GM19239 (cell line): ENCODE measurements at regions not wholly inside any gene's neighbourhood (a gene's known extent, or its start where the extent isn't known, plus 50 kb on each side); places are given as distances from the start of the nearest gene placed in this dataset.

Source experiments
- DNase-seq: peaks from one replicate; pipeline ENCODE4 v3.0.0; 2011; ENCODE audit warnings: low spot score; ENCODE audit not compliant: insufficient read length
- FAIRE-seq: peaks from 2 replicates; lab custom pipeline; 2011; peaks lifted over from hg19 to GRCh38; lab: Jason Lieb, UNC

GRCh38 chr5:8134609-8135008, 265.7 kb downstream of the MTRR start:
- FAIRE-seq (no peak), DNase-seq (no peak)

- DNase-seq: no peak
- FAIRE-seq: no peak
Measured at GRCh38 chr5:8135742-8136141, 266.8 kb downstream of the MTRR start.

GRCh38 chr5:8136271-8136670, 267.3 kb downstream of the MTRR start:
- FAIRE-seq (no peak), DNase-seq (no peak)

DNA sequence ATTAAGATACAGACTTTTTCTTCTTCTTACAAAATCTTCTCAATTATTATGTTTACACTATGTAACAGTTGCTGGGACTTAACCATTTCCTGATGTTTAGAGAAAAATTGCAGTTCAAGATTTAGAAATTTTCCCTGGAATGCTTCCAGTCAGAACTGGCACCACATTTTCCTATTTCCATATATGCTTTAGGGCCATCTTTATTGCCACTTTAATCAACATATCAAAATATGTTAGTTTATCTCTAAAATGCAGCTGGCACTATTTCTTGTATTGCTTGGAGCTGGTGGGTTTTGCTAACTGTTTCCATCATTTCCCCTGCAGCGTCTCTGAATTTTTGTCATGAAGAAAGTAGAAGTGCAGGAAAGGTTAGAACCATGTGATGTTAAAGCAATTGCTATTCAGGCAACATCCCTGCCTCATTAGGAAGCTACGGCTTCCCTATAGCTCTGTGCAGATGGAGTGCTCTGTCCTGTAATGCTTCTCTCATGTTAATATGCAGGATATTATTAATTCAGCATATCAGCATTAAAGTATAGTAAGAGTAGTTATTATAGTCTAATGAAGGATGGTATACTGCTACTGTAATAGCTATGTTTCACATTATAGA, 269.1 kb downstream of the MTRR start:
- DNase-seq (no peak), FAIRE-seq (no peak)

DNA sequence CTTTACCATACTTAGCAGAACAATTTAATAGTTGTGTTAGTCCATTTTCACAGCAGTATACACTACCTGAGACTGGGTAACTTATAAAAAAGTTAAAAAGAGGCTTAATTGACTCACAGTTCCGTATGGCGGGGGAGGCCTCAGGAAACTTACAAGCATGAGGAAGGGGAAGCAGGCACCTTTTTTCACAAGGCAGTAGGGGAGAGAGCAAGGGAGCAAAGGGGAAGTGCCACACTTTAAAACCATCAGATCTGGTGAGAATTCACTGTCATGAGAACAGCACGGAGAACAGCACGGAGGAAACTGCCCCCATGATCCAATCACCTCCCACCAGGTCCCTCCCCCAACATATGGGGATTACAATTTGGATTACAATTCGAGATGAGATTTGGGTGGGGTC, 269.9 kb downstream of the MTRR start:
- DNase-seq (no peak), FAIRE-seq (no peak)

- FAIRE-seq: no peak
- DNase-seq: no peak
Measured at GRCh38 chr5:8150791-8151190, 281.8 kb downstream of the MTRR start.

DNA sequence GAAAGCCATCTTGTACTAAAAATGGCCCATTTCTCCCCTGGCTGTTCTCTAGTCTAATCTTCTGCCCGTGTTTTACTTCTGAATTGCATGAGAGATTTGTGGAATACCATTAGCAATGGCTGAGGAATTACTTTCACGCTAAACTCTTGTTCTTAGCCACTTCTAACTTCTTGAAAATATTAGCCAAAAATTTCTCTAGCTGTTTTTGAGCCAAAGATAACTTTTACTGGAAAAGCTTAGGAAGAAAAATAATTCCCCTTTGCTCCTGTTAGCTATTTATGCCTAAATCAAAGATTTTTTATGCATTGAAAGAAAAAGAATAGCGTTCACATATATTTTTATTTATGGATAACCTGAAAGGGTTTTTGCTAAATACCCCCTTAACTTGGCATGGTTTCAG, 287.8 kb downstream of the MTRR start:
- DNase-seq (no peak), FAIRE-seq (no peak)

- DNase-seq: no peak
- FAIRE-seq: no peak
Measured at GRCh38 chr5:8157320-8157822, 288.4 kb downstream of the MTRR start.

DNA sequence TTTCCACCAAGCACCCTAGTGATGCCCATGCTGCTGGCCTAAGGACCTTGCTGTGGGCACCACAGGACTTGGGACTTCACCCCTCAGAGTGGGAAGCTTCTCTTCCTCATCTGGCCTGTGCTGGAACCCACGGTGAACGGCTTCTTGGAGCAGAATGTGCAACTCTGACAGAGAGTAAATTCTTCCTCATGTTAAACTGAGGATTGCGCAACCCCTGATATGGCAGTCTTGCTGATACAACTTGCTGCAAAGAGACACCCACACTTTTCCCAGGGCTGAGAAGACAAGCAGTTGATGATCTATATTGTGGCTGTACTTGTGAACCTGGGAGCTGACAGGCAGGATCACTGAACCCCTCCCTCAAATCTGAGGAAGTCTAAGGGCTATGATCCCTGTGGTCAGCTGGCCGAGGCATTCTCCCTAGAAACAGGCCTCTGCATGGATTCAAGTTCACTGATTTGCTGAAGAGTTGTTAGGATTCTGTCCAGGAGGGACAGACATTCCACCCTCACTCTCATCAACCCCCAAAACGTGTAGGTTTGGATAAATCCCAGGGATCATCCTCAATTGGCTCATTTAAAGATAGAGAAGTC, 307.2 kb downstream of the MTRR start:
- FAIRE-seq (no peak), DNase-seq (no peak)

DNA sequence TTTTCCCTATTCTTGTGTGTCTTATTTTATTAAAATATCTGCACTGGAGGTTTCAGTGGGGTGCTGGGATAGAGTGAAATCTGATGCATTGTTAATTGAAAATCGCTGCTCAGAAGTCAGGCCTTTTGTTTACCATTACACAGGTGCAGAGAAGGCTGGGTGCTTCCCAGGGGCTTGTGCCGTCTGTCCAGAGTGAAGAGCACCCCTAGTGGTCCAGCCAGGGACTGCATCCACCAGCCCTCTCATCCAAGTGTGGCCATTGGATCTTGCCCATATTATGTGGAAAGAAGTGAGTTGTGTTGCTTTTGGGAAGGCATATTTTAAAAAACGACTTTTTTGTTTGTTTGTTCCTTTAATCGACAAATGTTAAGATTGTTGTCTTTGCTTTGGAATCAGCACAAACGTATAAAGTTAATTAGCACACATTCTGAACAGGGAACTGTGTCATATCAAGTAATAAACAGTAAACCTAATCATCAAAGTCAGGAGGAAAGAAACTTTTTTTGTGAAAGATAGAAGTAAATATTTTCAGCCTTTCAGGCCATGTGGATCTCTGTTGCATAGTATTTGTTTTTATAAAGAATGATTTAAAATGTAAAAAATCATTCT, 315.6 kb downstream of the MTRR start:
- FAIRE-seq: no peak
- peak; percentile 37 for DNase-seq

DNA sequence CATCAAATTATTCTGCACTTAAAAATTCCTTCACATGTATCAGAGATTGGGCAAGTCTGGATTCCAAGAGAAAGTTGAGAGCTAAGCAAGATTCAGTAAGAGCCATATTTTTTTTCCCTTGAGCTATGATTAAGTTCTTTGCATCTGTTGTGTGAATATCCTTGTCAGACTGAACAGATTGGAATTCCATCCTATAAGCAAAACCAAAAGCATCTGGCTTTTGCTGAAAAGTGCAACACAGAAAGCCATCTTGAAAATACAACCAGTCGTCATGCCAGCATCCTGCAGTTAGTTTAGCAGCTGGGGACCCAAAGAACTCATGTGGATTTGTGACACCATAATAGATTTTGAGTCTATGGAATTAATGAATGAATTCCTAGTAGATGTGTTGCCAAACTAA, 316.9 kb downstream of the MTRR start:
- FAIRE-seq: no peak
- no peak for DNase-seq

DNA sequence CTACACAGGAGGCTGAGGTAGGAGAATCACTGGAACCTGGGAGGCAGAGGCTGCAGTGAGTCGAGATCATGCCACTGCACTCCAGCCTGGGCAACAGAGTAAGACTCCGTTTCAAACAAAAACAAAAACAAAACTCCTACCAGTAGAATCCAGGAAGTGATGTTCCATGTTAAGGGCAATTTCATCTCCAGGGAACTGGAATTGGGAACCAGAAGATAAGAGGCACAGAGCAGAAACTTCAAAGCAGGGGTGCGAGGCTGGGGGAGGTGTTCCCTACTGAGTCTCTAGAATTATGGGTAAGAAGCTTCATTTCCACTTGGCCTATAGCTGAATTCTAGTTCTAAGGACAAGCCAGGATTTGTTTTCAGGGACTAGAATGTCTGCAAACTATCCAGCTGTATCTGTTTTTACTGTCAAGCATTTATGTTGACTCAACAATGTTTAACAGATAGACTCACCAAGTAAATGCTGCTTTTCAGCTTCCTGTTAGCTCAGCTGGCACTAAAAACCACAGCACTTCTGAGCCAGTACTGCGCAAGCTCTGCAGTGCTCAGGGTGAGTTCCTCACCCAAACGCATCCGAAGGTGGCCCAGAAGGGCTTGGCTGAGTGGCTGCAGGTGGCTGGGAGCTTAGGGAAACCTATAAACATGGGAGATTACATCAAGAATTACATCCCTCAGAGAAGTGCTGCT, 320.1 kb downstream of the MTRR start:
- FAIRE-seq (no peak), DNase-seq (no peak)

- FAIRE-seq (no peak), DNase-seq (no peak)
Measured at GRCh38 chr5:8192840-8193239, 323.9 kb downstream of the MTRR start.

DNA sequence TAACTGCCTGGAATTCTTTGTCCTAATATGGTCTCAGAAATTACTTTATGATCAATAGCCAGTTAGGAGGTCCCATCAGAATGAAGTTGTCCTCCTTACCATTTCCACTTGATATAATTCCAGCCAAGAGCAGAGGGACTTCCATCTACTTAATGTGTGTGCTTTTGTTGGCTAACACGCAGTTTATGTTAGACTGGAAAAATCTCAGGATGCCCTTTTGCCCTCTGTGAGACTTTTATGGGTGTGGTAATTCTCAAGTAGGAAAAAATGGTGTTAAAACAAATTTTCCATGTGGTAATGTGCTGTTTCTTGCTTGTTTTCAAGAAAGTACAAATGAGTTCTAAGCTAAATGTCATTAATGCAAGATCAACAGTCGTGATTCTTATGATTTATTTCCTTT, 327.1 kb downstream of the MTRR start:
- DNase-seq (no peak), FAIRE-seq (no peak)

DNA sequence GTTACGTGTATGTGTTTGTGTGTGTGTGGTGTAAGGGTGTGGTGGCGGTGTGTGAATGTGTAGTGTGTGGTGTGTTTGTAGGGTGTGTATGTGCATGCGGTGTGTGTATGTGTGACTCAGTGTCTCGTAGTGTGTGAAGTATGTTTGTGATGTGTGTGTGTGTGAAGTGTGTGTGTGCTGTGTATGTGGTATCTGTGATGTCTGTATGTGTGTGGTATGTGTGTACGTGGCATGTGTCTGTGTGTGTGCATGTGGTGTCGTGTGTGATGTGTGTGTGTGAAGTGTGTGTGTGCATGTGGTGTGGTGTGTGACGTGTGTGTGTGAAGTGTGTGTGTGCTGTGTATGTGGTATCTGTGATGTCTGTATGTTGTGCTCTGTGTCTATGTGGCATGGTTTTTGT, 339.4 kb downstream of the MTRR start:
- FAIRE-seq: no peak
- DNase-seq: no peak

DNA sequence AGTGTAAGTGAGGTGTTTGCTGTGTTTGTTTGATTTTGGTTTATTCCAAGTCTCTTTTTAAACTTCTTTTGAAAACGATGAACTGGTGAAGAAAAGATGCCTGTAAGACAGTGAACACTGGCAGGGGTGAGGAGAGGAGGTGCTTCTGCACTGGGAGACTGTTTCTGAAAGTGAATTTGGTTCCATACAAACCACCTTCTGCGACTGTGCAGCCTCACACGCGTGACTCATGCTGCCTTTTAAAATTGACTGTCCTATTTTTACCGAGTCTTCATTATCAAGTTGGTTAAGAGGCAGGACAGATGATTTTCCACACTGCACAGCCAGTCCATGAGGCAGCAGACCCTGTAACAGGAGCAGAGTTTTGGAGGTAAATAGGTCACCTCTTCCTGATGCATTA, 340.6 kb downstream of the MTRR start:
- no peak for DNase-seq
- no peak for FAIRE-seq

GRCh38 chr5:8213701-8214240, 344.8 kb downstream of the MTRR start:
- no peak for FAIRE-seq

GRCh38 chr5:8216921-8217320, 348.0 kb downstream of the MTRR start:
- DNase-seq (no peak), FAIRE-seq (no peak)

More at GRCh38 chr5:8213701-8214240, 344.8 kb downstream of the MTRR start:
- DNase-seq: no peak

DNA sequence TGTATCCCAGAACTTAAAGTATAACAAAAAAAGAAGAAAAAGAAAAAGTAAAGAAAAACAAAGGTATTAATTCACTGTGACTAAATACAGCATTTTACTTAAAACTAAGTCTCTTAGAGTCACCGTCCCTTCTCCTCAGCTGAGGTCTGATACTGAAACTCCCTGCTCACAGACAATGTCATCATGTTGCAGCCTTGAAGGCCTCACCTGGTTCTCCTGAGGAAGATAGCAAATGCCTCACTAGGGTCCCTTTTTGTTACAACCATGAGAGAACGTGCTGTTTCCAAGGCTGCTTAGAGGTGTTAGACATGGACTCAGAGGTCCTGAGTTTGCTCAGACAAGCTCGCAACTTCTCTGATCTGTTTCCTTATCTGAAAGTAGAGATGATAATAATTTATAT, 357.2 kb downstream of the MTRR start:
- FAIRE-seq (no peak), DNase-seq (no peak)

DNA sequence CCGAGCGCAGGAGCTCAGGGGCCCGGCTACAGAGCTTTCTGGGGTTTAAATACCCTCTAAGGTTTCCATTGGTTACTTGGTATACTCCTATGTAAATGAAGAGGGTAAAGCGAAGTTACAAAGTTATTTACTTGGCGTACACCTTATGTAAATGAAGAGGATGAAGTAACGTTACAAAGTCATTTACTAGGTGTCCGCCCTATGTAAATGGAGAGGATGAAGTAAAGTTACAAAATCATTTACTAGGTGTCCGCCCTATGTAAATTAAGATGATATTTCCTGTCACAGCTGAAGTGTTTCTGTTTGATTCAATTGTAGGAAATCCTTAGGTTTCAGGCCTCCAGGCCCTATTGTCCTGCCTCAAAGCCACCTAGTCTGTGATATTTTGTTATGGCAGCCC, 358.2 kb downstream of the MTRR start:
- no peak for DNase-seq
- no peak for FAIRE-seq

DNA sequence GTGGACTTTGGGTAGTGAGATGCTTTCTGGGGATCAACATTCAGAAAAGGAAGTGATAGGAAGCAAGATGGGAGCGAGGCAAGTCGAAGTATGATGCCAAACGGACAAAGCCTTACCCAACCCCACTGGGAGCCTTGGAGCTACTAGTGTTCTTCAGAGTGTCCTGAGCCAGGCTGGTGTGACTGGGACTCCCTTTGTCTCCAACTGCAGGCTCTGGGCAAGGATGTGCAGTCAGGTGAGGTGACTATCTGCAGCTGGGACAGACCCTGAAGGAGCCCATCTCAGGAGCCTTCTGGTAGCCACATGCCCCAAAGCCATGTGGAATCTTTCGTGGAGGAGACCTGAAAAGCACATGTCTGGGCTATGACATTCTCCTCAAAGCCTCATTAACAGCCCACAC, 360.6 kb downstream of the MTRR start:
- DNase-seq (no peak), FAIRE-seq (no peak)
